ENCODE measurements at regions not wholly inside any gene's neighbourhood (a gene's known extent, or its start where the extent isn't known, plus 50 kb on each side); places are given as distances from the start of the nearest gene placed in this dataset.

DNA sequence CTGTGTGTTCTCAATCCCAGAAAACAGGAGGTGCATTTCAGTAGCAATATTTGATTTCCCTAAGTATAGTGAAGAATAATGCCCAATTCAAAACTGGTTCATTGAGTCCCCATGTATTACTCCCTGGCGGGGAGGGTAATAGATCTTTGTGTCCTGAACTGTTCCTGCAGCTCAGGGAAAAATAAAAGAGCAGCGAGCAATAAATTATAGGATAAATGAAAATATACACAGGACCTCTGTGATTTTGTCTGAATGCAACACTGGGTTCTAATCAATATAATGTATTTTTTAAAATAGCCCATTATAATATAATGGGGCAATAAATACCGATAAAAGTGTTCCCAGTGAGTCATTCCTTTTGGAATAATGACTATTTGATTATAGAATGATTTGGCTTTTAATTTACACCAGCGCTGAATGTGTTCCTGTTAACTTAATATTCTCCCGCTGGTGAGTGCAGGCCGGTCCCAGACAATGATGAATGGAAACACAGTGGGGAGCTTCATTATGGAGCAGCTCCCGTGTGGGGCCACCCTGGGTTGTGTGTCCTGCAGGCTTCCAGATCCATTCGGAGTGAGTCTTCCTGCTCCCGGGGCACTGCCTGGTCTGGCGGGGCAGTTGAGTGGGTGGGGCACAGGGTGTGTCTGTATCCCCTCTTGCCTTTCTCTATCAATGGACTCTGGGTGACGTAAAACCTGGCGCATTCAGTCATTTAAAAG is 263.1 kb downstream of the ACTR3B start:
- TF ChIP-seq, protein P1, sequence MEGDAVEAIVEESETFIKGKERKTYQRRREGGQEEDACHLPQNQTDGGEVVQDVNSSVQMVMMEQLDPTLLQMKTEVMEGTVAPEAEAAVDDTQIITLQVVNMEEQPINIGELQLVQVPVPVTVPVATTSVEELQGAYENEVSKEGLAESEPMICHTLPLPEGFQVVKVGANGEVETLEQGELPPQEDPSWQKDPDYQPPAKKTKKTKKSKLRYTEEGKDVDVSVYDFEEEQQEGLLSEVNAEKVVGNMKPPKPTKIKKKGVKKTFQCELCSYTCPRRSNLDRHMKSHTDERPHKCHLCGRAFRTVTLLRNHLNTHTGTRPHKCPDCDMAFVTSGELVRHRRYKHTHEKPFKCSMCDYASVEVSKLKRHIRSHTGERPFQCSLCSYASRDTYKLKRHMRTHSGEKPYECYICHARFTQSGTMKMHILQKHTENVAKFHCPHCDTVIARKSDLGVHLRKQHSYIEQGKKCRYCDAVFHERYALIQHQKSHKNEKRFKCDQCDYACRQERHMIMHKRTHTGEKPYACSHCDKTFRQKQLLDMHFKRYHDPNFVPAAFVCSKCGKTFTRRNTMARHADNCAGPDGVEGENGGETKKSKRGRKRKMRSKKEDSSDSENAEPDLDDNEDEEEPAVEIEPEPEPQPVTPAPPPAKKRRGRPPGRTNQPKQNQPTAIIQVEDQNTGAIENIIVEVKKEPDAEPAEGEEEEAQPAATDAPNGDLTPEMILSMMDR (conservative IDR thresholded peaks at IDR 0.05; ENCODE audit: low read depth, low read length) = no peak
- no peak overlapping the region for H3K4me3 ChIP-seq (ENCODE audit: low read depth, low read length)
- DNase-seq (ENCODE audit: low read depth) = no peak

DNA sequence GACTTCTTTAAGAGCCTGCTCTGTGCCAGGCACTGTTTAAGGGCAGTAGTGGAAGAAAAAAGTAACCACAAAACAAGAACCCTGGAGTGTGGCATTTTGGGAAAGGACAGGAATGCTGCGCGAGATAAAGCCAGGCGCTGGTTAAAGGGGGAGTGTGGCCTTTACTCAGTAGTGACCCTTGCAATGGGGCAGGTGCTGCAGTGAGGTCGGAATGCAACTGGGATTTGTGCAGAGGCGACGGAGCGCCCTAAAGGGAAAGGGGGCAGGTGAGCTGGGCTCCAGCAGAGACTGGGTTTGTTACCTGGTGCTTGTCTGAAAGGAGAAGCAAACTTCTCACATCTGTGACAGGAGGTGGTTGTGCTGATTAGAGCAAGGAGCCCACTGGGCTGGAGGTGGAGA is 263.6 kb downstream of the ACTR3B start:
- DNase-seq (ENCODE audit: low read depth) = no peak
- H3K4me3 ChIP-seq (ENCODE audit: low read depth, low read length) = no peak overlapping the region
- TF ChIP-seq, protein P1 (conservative IDR thresholded peaks at IDR 0.05; ENCODE audit: low read depth, low read length) = no peak

DNA sequence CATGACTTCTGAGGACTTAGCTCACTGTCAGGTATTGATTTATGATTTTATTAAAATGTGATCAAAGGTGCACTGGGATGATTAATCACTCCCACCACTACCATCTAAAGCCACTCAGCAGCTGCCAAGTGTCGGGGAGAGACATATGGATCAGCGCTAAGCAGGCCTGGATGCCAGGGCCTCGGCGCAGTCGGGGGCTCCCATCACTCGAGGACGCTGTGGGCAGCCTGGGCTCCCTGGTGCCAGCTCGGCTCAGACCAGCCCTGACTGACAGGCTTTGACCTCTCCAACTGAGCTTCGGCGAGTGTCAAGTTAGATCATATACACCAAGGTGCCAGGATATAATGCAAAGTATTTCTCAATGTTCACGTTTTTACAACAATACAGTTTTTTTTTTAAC is 267.7 kb downstream of the ACTR3B start:
- TF ChIP-seq, protein P1 (conservative IDR thresholded peaks at IDR 0.05; ENCODE audit: low read depth, low read length) = no peak
- no peak for DNase-seq (ENCODE audit: low read depth)

DNA sequence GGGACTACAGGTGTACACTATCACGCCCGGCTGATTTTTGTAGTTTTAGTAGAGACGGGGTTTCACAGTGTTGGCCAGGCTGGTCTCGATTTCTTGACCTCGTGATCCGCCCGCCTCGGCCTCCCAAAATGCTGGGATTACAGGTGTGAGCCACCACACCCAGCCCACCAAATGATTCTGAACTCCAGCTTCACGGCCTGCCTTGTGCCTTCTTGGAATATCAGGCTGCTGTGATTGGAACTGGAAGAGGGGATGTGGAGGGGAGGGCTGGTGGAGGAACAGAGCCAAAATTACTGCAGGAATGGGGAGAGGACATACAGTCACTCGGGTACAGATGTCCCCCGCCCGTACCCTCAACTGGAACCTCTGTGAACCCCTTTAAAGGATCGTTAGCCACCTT is 268.4 kb downstream of the ACTR3B start:
- TF ChIP-seq, protein P1 (conservative IDR thresholded peaks at IDR 0.05; ENCODE audit: low read depth, low read length) = no peak
- no peak for DNase-seq (ENCODE audit: low read depth)
- H3K4me3 ChIP-seq (ENCODE audit: low read depth, low read length) = no peak overlapping the region

More for the DNA sequence above, 267.7 kb downstream of the ACTR3B start:
- no peak overlapping the region for H3K4me3 ChIP-seq (ENCODE audit: low read depth, low read length)

DNA sequence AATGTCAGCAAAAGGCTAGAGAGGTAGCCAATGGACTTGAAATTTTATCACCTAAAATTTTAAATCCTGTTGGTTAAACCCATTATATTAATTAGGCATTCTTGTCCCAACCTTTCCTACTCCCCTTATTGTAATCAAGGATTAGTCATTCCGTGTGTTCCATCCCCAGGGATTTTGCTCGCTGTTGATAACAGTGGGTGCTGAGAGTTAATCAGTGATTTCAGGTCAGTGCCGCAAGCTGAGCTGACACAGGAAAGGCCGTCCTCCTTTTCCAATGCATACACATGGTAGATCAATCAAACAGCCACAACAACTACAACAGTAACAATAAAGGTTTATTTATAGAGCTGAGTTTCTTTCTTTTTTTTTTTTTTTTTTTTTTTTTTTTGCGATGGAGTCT is 271.4 kb downstream of the ACTR3B start:
- no peak for DNase-seq (ENCODE audit: low read depth)
- TF ChIP-seq, protein P1 (conservative IDR thresholded peaks at IDR 0.05; ENCODE audit: low read depth, low read length) = no peak
- no peak overlapping the region for H3K4me3 ChIP-seq (ENCODE audit: low read depth, low read length)

DNA sequence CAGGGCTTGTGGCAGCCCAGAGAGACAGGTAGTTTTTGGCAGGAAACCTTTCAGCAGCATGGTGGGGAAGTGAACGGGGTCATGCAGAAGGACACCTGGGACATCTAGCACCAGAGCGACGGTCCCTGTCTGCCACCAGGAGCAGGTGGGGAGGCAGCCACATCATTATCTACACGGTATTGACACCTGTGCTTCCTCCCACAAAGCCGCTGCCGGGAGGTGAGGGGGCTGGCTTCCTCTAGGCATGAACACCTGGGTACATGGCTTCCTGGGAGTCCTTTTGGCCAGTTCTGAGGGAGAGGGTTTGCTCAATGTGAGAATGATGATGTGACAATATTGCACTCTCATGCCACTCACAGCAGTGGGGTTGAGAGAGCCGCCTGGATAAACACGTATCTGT is 275.2 kb downstream of the ACTR3B start:
- TF ChIP-seq, protein P1 (conservative IDR thresholded peaks at IDR 0.05; ENCODE audit: low read depth, low read length) = no peak
- H3K4me3 ChIP-seq (ENCODE audit: low read depth, low read length) = no peak overlapping the region
- DNase-seq (ENCODE audit: low read depth) = no peak

DNA sequence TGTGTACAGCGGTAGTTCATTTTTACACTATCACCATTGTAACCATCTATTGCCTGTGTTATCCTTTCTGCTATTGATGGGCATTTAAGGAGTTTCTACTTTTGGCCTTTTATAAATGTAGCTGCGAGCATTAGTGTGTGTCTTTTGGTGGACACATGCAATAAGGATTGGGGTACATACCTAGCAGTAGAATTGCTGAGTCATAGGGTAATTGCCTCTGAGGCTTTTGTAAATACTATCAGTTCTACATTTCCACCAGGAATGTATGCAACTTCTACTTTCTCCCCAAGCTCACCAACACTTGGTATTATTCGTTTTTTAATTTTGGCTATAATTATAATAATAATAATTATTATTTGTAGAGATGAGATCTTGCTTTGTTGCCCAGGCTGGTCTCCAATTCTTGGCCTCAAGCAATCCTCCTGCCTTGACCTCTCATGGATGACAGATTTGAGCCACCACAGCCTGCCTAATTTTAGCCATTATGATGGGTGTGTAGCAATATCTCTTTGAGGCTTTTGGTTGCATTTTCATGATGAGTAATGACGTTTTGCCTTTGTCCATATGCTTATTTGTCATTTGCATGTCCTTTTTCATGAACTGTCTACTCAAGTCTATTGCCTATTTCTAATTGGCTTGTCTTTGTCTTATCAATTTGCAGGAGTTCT is 277.0 kb downstream of the ACTR3B start:
- H3K4me3 ChIP-seq (ENCODE audit: low read depth, low read length) = no peak overlapping the region
- TF ChIP-seq, protein P1 (conservative IDR thresholded peaks at IDR 0.05; ENCODE audit: low read depth, low read length) = no peak
- no peak for DNase-seq (ENCODE audit: low read depth)
